Thyroid gland (tissue), 4 donors: ENCODE measurements at regions not wholly inside any gene's neighbourhood (a gene's known extent, or its start where the extent isn't known, plus 50 kb on each side); places are given as distances from the start of the nearest gene placed in this dataset.

Source experiments
- POLR2A ChIP-seq, 2 donors: fragments of 450-650 bp; IDR thresholded peaks; one replicate each; pipeline ENCODE4 v1.6.1; 2017; ENCODE audit warnings: antibody characterized with exemption in 2 of 2, mild to moderate bottlenecking in 2 of 2, moderate library complexity in 1 of 2
- TF ChIP-seq, protein P1 (sequence below), 6 experiments: fragments of 200-600 bp in 3 of 6; fragments of 450-650 bp in 3 of 6; sonication (generic) in 3 of 6; IDR thresholded peaks; one replicate each; pipeline ENCODE4 v1.5.1; 2016 to 2019; ENCODE audit warnings: antibody characterized with exemption in 6 of 6, mild to moderate bottlenecking in 2 of 6, inconsistent platforms in 1 of 6, moderate library complexity in 1 of 6

DNA sequence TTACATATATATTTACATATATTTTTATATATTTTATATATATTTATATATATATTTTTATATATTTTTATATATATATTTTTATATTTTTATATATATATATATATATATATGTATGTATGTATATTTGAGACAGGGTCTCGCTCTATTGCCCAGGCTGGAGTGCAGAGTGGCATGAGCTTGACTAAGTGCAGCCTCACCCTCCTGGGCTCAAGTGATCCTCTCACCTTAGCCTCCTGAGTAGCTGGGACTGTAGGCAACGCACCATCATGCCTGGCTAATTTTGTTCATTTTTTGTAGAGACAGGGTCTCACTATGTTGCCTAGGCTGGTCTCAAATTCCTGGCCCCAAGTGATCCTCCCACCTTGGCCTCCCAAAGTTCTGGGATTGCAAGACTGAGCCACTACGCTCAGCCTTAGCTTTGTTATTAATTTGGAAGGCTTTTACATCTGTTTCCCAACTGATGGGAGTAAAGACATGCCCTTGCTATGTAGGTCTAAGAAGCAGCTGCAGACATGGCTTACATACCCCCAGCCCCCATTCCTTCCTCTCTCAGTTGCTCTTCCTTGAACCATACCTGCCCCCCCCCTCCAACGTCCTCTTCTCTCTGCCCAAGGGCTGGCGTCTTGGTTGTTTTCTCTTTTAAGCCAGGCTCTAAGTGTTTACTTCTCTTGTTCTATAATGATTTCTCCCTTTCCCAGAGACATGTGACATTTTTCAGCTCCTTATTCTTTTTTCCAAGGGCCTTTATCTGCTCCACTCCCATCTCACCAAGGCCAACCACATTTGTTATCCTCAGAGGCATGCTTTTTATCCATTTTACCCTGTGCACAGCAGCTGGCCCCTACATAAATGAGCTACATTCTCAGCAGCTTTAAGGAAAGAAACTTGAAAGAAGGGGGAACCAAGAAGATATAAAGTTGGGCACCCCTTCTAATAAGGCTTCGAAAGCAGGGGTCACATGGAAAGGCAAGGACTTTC, 64.2 kb upstream of the ATF7IP2 start:
- no peak for TF ChIP-seq POLR2A (IDR thresholded peaks at IDR 0.05)
- TF ChIP-seq, protein P1, sequence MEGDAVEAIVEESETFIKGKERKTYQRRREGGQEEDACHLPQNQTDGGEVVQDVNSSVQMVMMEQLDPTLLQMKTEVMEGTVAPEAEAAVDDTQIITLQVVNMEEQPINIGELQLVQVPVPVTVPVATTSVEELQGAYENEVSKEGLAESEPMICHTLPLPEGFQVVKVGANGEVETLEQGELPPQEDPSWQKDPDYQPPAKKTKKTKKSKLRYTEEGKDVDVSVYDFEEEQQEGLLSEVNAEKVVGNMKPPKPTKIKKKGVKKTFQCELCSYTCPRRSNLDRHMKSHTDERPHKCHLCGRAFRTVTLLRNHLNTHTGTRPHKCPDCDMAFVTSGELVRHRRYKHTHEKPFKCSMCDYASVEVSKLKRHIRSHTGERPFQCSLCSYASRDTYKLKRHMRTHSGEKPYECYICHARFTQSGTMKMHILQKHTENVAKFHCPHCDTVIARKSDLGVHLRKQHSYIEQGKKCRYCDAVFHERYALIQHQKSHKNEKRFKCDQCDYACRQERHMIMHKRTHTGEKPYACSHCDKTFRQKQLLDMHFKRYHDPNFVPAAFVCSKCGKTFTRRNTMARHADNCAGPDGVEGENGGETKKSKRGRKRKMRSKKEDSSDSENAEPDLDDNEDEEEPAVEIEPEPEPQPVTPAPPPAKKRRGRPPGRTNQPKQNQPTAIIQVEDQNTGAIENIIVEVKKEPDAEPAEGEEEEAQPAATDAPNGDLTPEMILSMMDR (IDR thresholded peaks at IDR 0.05), result no peak
